ENCODE measurements at regions not wholly inside any gene's neighbourhood (a gene's known extent, or its start where the extent isn't known, plus 50 kb on each side); places are given as distances from the start of the nearest gene placed in this dataset.
A peak's percentile ranks its signal among the peaks of the same experiment; 100 is the strongest.

GRCh38 chr15:66650433-66650832 lies 51.6 kb upstream of the SMAD6 start (continued):
- TF ChIP-seq IRF2 (CRISPR knock-in tag; IDR thresholded peaks at IDR 0.05) (no peak), RBM25 (IDR thresholded peaks at IDR 0.05; ENCODE audit: low read depth, low read length, severe bottlenecking) (no peak), ZNF507 (tag; conservative IDR thresholded peaks at IDR 0.05) (no peak), ZNF146 (CRISPR knock-in tag; IDR thresholded peaks at IDR 0.05; ENCODE audit: unreplicated experiment) (no peak), ZNF184 (CRISPR knock-in tag; IDR thresholded peaks at IDR 0.05) (no peak), CEBPB (tag; IDR thresholded peaks at IDR 0.05) (no peak), NBN (IDR thresholded peaks at IDR 0.05; ENCODE audit: low read depth) (no peak), MEF2D (tag; conservative IDR thresholded peaks at IDR 0.05; ENCODE audit: low read depth) (no peak), MAX (CRISPR knock-in tag; IDR thresholded peaks at IDR 0.05) (peak; percentile 56; the same call in 1 of the 2 replicates), ZNF175 (CRISPR knock-in tag; IDR thresholded peaks at IDR 0.05; ENCODE audit: low read depth) (0 out of 2 replicates have a peak, but pooled peaks have one; percentile 35), YBX1 (IDR thresholded peaks at IDR 0.05) (no peak), RBBP5 (IDR thresholded peaks at IDR 0.05; ENCODE audit: borderline replicate concordance, insufficient read depth, low read length, poor library complexity, severe bottlenecking) (no peak), CBFA2T2 (conservative IDR thresholded peaks at IDR 0.05) (peak; percentile 56), PHF21A (IDR thresholded peaks at IDR 0.05; ENCODE audit: borderline replicate concordance, low read depth) (no peak), EGR1 (conservative IDR thresholded peaks at IDR 0.05) (no peak), BHLHE40 (IDR thresholded peaks at IDR 0.05; ENCODE audit: low read length) (0 out of 2 replicates have a peak, but pooled peaks have one; percentile 21), SPI1 (IDR thresholded peaks at IDR 0.05; ENCODE audit: borderline replicate concordance, low read depth, low read length) (peak; percentile 54; the same call in 1 of the 2 replicates), LARP7 (IDR thresholded peaks at IDR 0.05) (no peak), DMBX1 (CRISPR knock-in tag; IDR thresholded peaks at IDR 0.05; ENCODE audit: borderline replicate concordance) (no peak), HMBOX1 (IDR thresholded peaks at IDR 0.05) (no peak), TCF7L2 (IDR thresholded peaks at IDR 0.05; ENCODE audit: low read depth, low read length) (no peak), HOXB6 (CRISPR knock-in tag; IDR thresholded peaks at IDR 0.05; ENCODE audit: borderline replicate concordance) (no peak), HDGF (IDR thresholded peaks at IDR 0.05) (no peak), SOX6 (IDR thresholded peaks at IDR 0.05) (no peak), ZNF707 (CRISPR knock-in tag; conservative IDR thresholded peaks at IDR 0.05) (no peak)

Data from K562 (cell line).